Right lobe of liver (tissue), 4 donors: ENCODE measurements at regions not wholly inside any gene's neighbourhood (a gene's known extent, or its start where the extent isn't known, plus 50 kb on each side); places are given as distances from the start of the nearest gene placed in this dataset.

Experiments
- CTCF ChIP-seq, 4 donors: fragments of 200-600 bp in 3 of 4; fragments of 450-650 bp in 1 of 4; IDR thresholded peaks; one replicate each; pipeline versions ENCODE4 v1.5.1 to v1.8.0; 2016 to 2022; ENCODE audit warnings: antibody characterized with exemption in 4 of 4, mild to moderate bottlenecking in 2 of 4
- POLR2A ChIP-seq: fragments of 450-650 bp; IDR thresholded peaks from one replicate; pipeline ENCODE4 v1.6.1; 2017; ENCODE audit warnings: antibody characterized with exemption, mild to moderate bottlenecking
- donor health status: DM: no; HTN: no; CAD: no.
- donor health status: DM: no; HTN: no; CAD: no.
- donor health status: DM: no; HTN: yes; CAD: no.

DNA sequence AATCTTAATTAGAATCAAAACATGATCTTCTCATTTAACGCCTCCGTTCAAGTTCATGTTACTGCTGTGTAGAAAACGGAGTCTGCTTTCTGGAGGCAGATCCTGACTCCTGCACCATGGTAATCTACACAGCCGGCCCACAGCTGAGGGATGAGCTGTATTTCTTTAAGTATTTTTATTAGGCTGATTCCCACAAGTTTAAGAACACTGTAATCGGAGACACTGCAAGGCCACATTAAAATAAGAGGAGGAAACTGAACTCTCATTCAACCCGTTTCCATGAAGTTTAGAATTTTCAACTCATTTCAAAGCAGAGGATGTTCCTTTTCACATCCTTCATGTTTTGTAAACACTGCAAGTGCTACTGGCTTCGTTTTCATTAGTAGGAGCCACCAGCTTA lies 372.2 kb downstream of the NFIB start:
- TF ChIP-seq CTCF (IDR thresholded peaks at IDR 0.05) (no peak), POLR2A (no peak)
